ENCODE measurements at regions not wholly inside any gene's neighbourhood (a gene's known extent, or its start where the extent isn't known, plus 50 kb on each side); places are given as distances from the start of the nearest gene placed in this dataset.

DNA sequence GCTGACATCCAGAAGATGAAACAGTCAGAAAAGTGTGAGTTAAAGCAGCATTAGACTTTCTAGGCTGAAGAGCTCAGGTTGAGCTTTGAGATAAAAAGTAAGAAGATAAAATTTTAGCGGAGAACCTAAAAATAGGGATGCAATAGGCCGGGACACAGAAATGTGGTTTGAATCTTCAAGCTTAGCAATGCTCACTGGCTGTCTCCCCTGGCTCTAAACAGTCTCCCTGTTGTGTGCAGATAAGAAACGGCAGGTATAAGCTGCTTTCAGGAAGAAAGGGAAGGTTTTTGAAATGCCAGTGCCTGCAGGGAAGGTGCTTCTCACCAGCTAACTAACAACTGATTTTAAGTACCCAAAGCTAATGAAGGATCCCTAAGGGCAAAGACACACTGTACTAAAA is 718.7 kb upstream of the SGO1 start:
- H3K4ac ChIP-seq (replicated peaks; ENCODE audit: insufficient read length, low read depth, low read length), result no peak overlapping the region
- no peaks in the 10 kb centered on the region for H3K79me1 ChIP-seq (ENCODE audit: low read depth, low read length)
- CTCF ChIA-PET (ENCODE audit: partially characterized antibody), result interaction anchor here (0.7 to 1.3 kb wide), 4 partner anchors 9 to 393 kb away, joined by 3 read pairs; no protein-coding TSS in a partner anchor
- no peak overlapping the region for H2AFZ ChIP-seq (ENCODE audit: low read length)
- H3K79me2 ChIP-seq (ENCODE audit: control insufficient read depth in 1 of 2, insufficient read depth in 2 of 2, low read length in 2 of 2), result no peaks in the 10 kb centered on the region
- H3K23ac ChIP-seq (ENCODE audit: insufficient read length), result no peak overlapping the region
- no peak overlapping the region for H3K27ac ChIP-seq (ENCODE audit: low read depth, low read length)
- no peak overlapping the region for H3K14ac ChIP-seq (ENCODE audit: insufficient read length)
- no peak overlapping the region for H2AK5ac ChIP-seq (ENCODE audit: low read depth, low read length)
- no peak for FAIRE-seq
- no peak overlapping the region for H2BK20ac ChIP-seq (ENCODE audit: low read length)
- H2BK120ac ChIP-seq (replicated peaks; ENCODE audit: low read depth, low read length), result no peak overlapping the region
- H3K9me3 ChIP-seq (ENCODE audit: insufficient read depth in 2 of 2, low read depth in 1 of 2, low read length in 1 of 2), result no peaks in the 10 kb centered on the region
- H3K4me1 ChIP-seq (replicated peaks in 1 of 4; ENCODE audit: control insufficient read depth in 3 of 4, insufficient read depth in 4 of 4, low read length in 3 of 4), result no peaks in the 10 kb centered on the region; a peak in 1 of 7 replicates
- no peak overlapping the region for H4K91ac ChIP-seq (replicated peaks; ENCODE audit: insufficient read length, low read length)
- no peak overlapping the region for H4K8ac ChIP-seq (ENCODE audit: extremely low read depth, insufficient read depth, low read length)
- H3K23me2 ChIP-seq (ENCODE audit: low read depth, low read length), result no peaks in the 10 kb centered on the region
- POLR2A ChIA-PET (ENCODE audit: partially characterized antibody), result no interaction called here
- H2BK12ac ChIP-seq (ENCODE audit: low read depth, low read length), result no peak overlapping the region
- TF ChIP-seq TAF1 (IDR thresholded peaks at IDR 0.05; ENCODE audit: low read depth, low read length) (no peak), NANOG (IDR thresholded peaks at IDR 0.05; ENCODE audit: insufficient read depth, low read depth, low read length, poor library complexity, severe bottlenecking) (peak; percentile 32)
- H3K56ac ChIP-seq (replicated peaks; ENCODE audit: insufficient read length, low read depth, low read length), result no peak overlapping the region
- H4K5ac ChIP-seq (ENCODE audit: insufficient read length, low read depth, low read length), result no peak overlapping the region
- DNase-seq (ENCODE audit: low read depth in 1 of 2, low spot score in 2 of 2), result no peak
- no peak overlapping the region for H2BK15ac ChIP-seq (ENCODE audit: low read length)
- no peak overlapping the region for H3K9ac ChIP-seq (replicated peaks in 1 of 4; ENCODE audit: extremely low read depth in 1 of 4, low read depth in 3 of 4, low read length in 3 of 4)
- no peaks in the 10 kb centered on the region for H4K20me1 ChIP-seq (replicated peaks in 1 of 2; ENCODE audit: control insufficient read depth in 1 of 2, insufficient read depth in 2 of 2, low read length in 2 of 2)
- H2BK5ac ChIP-seq (ENCODE audit: low read depth, low read length), result no peak overlapping the region
- no peak overlapping the region for H3K4me3 ChIP-seq (ENCODE audit: extremely low read depth in 1 of 4, insufficient read depth in 2 of 4, low read depth in 3 of 4, low read length in 4 of 4)
- 84% methylated on average over 3 of the region's 3 CpGs; no CpG with 5 or more reads in 1 of the 2 experiments for WGBS, 2 experiments (ENCODE audit: extremely low coverage in 1 of 2, insufficient coverage in 1 of 2, insufficient read length in 1 of 2, insufficient replicate concordance in 2 of 2, low coverage in 1 of 2, low lambda C conversion rate in 2 of 2, missing lambda C conversion rate in 1 of 2)
- no peak overlapping the region for H3K18ac ChIP-seq (ENCODE audit: extremely low read depth, low read length)
- no peaks in the 10 kb centered on the region for H3K36me3 ChIP-seq (ENCODE audit: control insufficient read depth in 2 of 4, insufficient read depth in 4 of 4, low read length in 3 of 4)
- H3K27me3 ChIP-seq (replicated peaks in 1 of 4; ENCODE audit: control insufficient read depth in 3 of 4, extremely low read depth in 1 of 4, insufficient read depth in 3 of 4, low read length in 3 of 4), result no peaks in the 10 kb centered on the region
- no peak overlapping the region for H3K4me2 ChIP-seq (ENCODE audit: insufficient read depth in 1 of 2, low read depth in 2 of 2, low read length in 2 of 2)
